ENCODE measurements at regions not wholly inside any gene's neighbourhood (a gene's known extent, or its start where the extent isn't known, plus 50 kb on each side); places are given as distances from the start of the nearest gene placed in this dataset.

GRCh38 chr1:13960375-13960987, 260.5 kb downstream of the PRDM2 start:
- no peaks in the 10 kb centered on the region for H3K36me3 ChIP-seq (replicated peaks in 1 of 2; ENCODE audit: control insufficient read depth in 1 of 2, insufficient read depth in 2 of 2, low read length in 2 of 2)
- peak; percentile 49 for TF ChIP-seq TEAD3 (CRISPR knock-in tag; optimal IDR thresholded peaks at IDR 0.05; ENCODE audit: borderline replicate concordance)
- TF ChIP-seq YY1 (IDR thresholded peaks at IDR 0.05; ENCODE audit: insufficient read depth, insufficient replicate concordance, low read depth, low read length), result peak; percentile 53
- TF ChIP-seq KDM2A (CRISPR knock-in tag; IDR thresholded peaks at IDR 0.05; ENCODE audit: borderline replicate concordance, low read depth), result peak; percentile 34; the same call in 1 of the 2 replicates
- TF ChIP-seq RAD21 (CRISPR knock-in tag; IDR thresholded peaks at IDR 0.05), result peak; percentile 64
- TF ChIP-seq CTCF (CRISPR knock-in tag; IDR thresholded peaks at IDR 0.05), result peak; percentile 94
- TF ChIP-seq ZFP36L1 (CRISPR knock-in tag; IDR thresholded peaks at IDR 0.05), result no peak
- no peak for TF ChIP-seq SPEN (CRISPR knock-in tag; IDR thresholded peaks at IDR 0.05; ENCODE audit: low read depth)
- TF ChIP-seq ZNF746 (CRISPR knock-in tag; IDR thresholded peaks at IDR 0.05), result no peak
- TF ChIP-seq STAG1 (CRISPR knock-in tag; IDR thresholded peaks at IDR 0.05), result peak; percentile 90
- peak; percentile 52; the same call in 1 of the 2 replicates for TF ChIP-seq NRL (CRISPR knock-in tag; IDR thresholded peaks at IDR 0.05; ENCODE audit: borderline replicate concordance)
- TF ChIP-seq SMC3 (IDR thresholded peaks at IDR 0.05; ENCODE audit: low read length), result peak; percentile 80
- intact Hi-C loops (cut with micrococcal nuclease; ENCODE audit: unreplicated experiment), result loop anchor here (1.0 to 2.0 kb wide), 3 partner anchors 30 to 295 kb away; no protein-coding TSS in a partner anchor
- no peak overlapping the region for H3K27ac ChIP-seq (ENCODE audit: extremely low read length, insufficient read depth, low read length)
- FAIRE-seq (peak; percentile 47), DNase-seq (ENCODE audit: low spot score) (peak; percentile 43), ATAC-seq (peak; percentile 72)
- ChIA-PET CTCF (ENCODE audit: low intra/inter-chr PET ratio, low total read pairs) (interaction anchor here (1.7 to 2.1 kb wide), 3 partner anchors 30 to 295 kb away, joined by 6 to 16 read pairs (median 10); no protein-coding TSS in a partner anchor), POLR2A (no interaction called here)
- no peaks in the 10 kb centered on the region; a peak in 1 of 5 replicates for H3K27me3 ChIP-seq (ENCODE audit: control insufficient read depth in 1 of 2, insufficient read depth in 2 of 2, low read length in 2 of 2)
- no peak overlapping the region for H3K4me2 ChIP-seq (ENCODE audit: low read depth, low read length)
- BruUV-seq (replicated peaks), result no TSS peak
- no peaks in the 10 kb centered on the region for H3K79me2 ChIP-seq (ENCODE audit: insufficient read depth, low read length)
- in situ Hi-C loops (cut with HindIII; ENCODE audit: extremely low pct_ligation_motif_present, low pct_unique_long_range_greater_than_20kb), result loop anchor here (10.0 to 25.0 kb wide), 2 partner anchors 296 to 1077 kb away; no protein-coding TSS in a partner anchor
- no peak overlapping the region for H3K9ac ChIP-seq (ENCODE audit: insufficient read depth, low read depth, low read length)
- no peaks in the 10 kb centered on the region for H3K4me1 ChIP-seq (ENCODE audit: insufficient read depth, low read length)
- H4K20me1 ChIP-seq (ENCODE audit: insufficient read depth, low read length), result no peaks in the 10 kb centered on the region
- 0% methylated on average over 5 of the region's 12 CpGs for WGBS (ENCODE audit: low lambda C conversion rate)
- no peak overlapping the region for H2AFZ ChIP-seq (ENCODE audit: low read length)
- no peaks in the 10 kb centered on the region for H3K9me3 ChIP-seq (ENCODE audit: low read length)
- no peak overlapping the region for H3K4me3 ChIP-seq (replicated peaks in 1 of 3; ENCODE audit: insufficient read depth in 1 of 3, low read depth in 2 of 3, low read length in 3 of 3)
